D341Med (cell line): ENCODE measurements at regions not wholly inside any gene's neighbourhood (a gene's known extent, or its start where the extent isn't known, plus 50 kb on each side); places are given as distances from the start of the nearest gene placed in this dataset.
"Not testable (repeated sequence)": the region's sequence is repeated elsewhere in the genome, so short reads cannot be mapped to it uniquely, and the experiment has no call there.

Source experiments
- DNase-seq: peaks from one replicate; pipeline ENCODE4 v3.0.0; 2012; ENCODE audit warnings: low spot score

DNA sequence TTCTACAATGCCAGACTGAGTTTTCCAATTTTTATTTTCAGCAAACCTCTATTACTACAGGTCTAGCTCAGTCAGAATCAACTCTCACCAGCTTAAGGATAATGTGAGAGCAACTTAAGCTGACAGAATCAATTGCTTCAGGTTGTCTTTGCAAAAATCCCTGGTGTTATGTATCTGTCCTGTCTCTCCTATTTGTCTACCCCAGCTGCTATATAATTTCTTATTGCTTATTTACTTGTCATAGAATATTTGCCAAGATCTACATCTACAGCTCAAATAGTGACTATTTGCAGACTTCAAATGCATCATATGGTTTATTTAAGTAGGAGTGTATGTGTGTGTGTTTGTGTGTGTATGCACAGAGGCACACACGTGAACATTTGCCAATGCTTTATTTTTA is 54.1 kb downstream of the FOXG1 start:
- DNase-seq: no peak

DNA sequence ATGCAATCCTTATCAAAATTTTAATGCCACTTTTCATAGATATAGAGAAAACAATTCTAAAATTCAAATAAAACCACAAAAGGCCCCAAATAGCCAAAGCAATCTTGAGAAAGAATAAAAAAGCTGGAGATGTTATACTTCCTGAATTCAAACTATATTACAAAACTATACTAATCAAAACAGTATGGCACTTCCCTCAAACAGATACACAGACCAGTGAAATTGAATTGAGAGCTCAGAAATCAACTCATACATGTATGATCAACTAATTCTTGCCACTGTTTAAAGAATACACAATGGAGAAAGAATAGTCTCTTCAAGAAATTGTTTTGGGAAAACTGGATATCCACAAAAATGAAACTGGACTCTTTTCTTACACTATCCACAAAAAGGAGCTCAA is 55.4 kb downstream of the FOXG1 start:
- no peak for DNase-seq

- no peak for DNase-seq
Measured at GRCh38 chr14:28823245-28823644, 56.7 kb downstream of the FOXG1 start.

DNA sequence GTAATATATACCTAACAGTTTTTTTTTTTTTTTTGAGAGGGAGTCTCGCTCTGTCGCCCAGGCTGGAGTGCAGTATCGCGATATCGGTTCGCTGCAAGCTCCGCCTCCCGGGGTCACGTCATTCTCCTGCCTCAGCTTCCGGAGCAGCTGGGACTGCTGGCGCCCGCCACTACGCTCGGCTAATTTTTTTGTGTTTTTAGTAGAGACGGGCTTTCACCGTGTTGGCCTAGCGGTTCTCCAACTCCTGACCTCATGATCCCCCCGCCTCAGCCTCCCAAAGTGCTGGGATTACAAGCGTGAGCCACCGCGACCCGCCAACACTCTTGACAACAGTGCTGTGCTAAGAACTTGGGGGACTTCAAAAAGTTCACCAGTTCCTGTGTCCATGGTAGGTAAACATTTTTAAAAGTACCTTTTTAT is 63.5 kb downstream of the FOXG1 start:
- no peak for DNase-seq

GRCh38 chr14:28831126-28831525 is 64.5 kb downstream of the FOXG1 start:
- peak; percentile 15 for DNase-seq

- not testable (repeated sequence) for DNase-seq
Measured at GRCh38 chr14:28842569-28842968, 76.0 kb downstream of the FOXG1 start.

DNA sequence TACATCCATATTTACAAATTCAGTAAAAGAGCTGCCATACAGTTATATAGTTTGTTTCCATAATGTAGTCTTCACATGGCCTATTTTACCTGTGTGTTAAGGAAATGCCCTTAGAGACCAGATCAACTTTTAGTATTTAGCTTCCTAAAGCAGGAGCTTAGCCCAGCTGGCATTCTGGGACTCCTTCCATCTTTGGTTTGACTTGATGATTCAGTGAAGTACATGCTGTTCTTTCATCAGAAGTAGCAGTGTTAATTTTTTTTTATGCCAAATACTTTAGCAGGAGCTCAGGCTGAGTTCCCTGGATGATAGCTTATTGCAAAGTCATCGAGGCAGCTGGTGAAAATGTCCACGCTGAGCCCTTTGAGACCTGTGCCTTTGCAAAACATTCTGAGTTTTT is 101.0 kb downstream of the FOXG1 start:
- no peak for DNase-seq

DNA sequence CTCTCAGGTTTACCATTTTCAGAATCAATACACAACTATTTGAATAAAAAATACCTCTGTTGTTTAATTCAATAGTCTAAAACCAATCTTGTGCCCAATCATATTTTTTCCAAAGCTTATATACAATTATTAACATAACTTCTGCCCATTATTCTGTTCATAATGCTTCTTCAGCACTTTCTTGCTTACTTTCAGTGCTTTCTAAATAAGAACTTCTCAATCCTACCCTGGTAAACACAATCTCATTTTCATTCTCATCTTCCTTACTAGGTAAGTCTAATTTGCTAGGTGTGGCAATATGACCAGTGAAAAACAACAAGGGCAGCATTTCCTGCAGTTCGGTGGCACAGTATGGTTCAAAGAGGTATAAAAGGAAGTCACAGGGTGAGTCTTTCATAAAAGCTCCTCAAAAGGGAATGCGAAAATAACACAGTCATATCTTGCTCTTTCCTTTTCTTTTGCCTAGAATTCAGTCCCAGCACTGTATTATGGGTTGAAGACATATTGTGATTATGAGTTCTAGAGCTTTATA is 103.5 kb downstream of the FOXG1 start:
- DNase-seq: no peak

DNA sequence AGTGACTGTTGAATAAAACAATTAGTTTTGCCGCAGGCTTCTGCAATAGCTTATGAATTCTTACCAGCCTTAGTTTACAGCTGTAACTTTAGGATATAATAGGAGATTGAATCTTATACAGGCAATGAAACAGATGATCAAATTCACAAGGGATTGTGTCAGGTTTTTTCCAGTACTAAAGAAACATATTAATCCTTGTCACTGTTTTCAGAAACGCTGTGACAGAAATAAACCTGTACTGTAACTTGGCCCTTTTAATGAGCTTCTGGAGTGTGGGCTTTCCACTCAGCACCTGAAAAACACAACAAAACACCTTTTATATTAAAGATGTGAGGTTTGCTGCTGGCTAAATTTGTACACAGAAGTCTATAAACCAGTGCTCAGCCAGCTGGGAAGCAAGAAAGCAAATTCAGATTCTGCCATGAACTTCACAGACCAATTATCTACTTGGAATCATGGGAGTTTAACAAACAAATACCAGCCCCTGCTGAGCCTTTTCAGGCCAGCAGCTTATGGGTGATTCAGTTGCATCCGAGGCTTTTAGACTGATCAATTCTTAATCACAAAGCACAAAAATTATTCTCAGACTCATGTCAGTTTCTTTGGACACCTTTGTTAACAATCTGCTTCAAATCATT is 109.5 kb downstream of the FOXG1 start:
- peak; percentile 49 for DNase-seq

- DNase-seq: no peak
Measured at GRCh38 chr14:28876572-28876945, 110.0 kb downstream of the FOXG1 start.

DNA sequence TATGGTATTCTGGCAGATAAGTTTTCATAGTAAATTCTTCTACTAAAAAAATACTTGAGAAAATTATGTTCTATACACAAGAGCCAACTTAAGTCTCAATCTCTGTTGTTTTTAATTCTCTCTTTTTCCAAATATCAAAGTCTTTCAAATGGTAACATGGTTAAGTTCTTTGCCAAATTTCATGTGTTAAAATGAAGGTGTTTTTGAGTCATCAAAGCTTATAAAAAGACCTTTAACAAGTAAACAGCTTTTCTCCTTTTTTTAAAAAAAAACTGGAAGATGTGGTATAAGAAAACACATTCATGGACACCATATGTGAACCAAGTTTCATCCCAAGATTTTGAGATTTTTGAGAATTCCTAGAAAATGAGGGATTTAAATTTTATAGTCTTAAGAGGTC is 111.3 kb downstream of the FOXG1 start:
- no peak for DNase-seq

DNA sequence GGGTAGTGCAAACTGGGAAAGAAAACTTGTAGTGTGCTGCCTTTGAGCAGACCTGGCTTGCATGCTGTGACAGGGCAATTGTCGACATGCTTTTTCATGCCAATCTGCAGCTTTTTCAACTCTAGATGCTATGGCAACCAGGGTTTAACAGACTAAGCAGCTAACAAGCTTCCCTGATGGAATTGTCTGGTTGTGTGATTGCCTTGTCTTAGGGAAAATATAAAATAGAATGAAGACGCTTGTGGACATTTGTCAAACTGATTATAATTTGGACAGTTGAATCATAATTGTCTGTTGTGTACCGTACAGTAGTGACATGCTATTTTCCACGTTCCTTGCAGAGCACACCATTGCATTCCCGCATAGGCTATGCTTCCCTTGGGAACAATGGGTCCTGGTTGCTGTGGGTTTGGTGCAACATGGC is 113.0 kb downstream of the FOXG1 start:
- DNase-seq: no peak

GRCh38 chr14:28886940-28887339 is 120.4 kb downstream of the FOXG1 start:
- no peak for DNase-seq

- DNase-seq: no peak
Measured at GRCh38 chr14:28895389-28895788, 128.8 kb downstream of the FOXG1 start.

GRCh38 chr14:28896337-28896736 is 129.8 kb downstream of the FOXG1 start:
- DNase-seq: no peak

DNA sequence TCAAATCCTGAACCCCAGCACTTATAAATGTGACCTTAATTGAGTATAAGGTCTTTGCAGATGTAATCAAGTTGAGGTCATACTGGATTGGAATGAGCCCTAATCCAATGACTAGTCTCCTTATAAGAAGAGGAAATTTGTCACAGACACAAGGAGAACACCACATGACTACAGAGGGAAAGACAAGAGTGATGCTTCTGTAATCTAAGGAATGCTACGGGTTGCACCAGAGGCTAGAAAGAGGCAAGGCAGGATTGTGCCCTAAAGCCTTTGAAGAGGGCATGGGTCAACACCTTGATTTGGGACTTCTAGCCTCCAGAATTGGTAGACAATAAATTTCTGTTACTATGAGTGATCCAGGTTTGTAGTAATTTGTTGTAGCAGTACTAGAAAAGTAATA is 135.0 kb downstream of the FOXG1 start:
- no peak for DNase-seq

- DNase-seq: no peak
Measured at GRCh38 chr14:28902930-28903329, 136.3 kb downstream of the FOXG1 start.

- DNase-seq: no peak
Measured at GRCh38 chr14:28911521-28911920, 144.9 kb downstream of the FOXG1 start.

- no peak for DNase-seq
Measured at GRCh38 chr14:28913056-28913455, 146.5 kb downstream of the FOXG1 start.

DNA sequence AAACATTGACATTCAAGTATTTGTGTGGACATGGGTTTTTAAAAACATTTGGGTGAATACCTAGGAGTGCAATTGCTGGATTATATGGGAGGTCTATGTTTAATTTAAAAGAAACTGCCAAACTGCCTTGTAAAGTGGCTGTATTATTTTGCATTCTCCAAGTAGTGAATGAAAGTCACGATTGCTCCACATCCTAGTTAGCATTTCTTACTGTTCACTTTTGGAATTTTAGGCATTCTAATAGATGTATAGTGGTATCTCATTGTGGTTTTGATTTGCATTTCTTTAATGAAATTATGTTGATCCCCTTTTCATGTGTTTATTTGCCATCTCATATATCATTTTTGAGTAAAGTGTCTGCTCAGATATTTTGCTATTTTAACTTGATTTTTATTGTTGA is 159.5 kb downstream of the FOXG1 start:
- DNase-seq: no peak

DNA sequence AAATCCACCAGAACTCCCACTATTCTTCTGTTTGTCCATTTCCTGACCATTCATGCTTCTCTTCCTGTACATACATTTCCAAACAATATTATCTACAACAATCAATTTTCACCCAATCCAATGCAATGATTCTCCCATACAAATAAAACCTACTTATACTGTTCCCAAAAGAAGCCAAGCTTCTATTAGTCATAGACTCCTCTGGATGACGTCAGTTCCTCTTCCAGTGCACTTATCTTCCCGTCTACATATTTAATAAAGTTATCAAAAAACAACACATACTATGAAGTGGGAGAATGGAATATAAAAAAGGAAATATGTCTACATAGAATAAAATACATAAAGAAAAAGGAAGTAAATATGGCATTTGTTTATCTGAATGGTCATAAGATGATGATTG is 165.4 kb downstream of the FOXG1 start:
- DNase-seq: no peak

- DNase-seq: no peak
Measured at GRCh38 chr14:28936601-28937000, 170.0 kb downstream of the FOXG1 start.

GRCh38 chr14:28941758-28942157 is 175.2 kb downstream of the FOXG1 start:
- DNase-seq: no peak

DNA sequence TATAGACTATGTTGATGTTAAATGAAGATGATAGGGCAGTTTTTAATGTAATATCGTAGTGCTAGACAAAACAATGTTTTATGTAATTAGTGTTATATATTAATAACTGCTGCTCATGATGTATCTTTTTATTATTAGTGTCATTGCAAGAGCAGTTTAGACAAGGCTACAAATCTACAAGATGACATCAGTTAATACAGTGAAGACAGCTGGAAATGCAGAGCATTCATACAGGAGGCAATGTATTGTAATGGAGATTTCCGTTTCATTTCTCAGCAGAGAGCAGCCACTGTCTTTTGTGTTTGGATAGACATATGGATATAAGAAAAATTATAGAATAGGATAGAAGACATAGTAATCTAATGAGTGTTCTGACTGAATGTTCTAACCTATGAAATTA is 178.0 kb downstream of the FOXG1 start:
- DNase-seq: no peak
